B cell (primary cell): ENCODE measurements at regions not wholly inside any gene's neighbourhood (a gene's known extent, or its start where the extent isn't known, plus 50 kb on each side); places are given as distances from the start of the nearest gene placed in this dataset.

Source experiments
- ATAC-seq: fragments of 200-7000 bp; cut with Tn5 transposase; one replicate; pipeline ENCODE4 v1.10.0; 2021; ENCODE audit warnings: low read depth, mild to moderate bottlenecking, moderate number of reproducible peaks, moderate library complexity
- CTCF ChIA-PET: fragments of 350-600 bp; sonication (Branson Sonifier 250); formaldehyde crosslinking; loops from one replicate; lab custom pipeline; 2021; ENCODE audit warnings: antibody characterized with exemption, inconsistent platforms; lab: Charles Lee
- POLR2A ChIA-PET: fragments of 350-600 bp; sonication (Branson Sonifier 250); formaldehyde crosslinking; loops from one replicate; lab custom pipeline; 2021; ENCODE audit warnings: antibody characterized with exemption; lab: Charles Lee
- DNase-seq: peaks from one replicate; pipeline ENCODE4 v3.0.0; 2013
- H2AFZ ChIP-seq: 2 replicates; pipeline ENCODE4 v1.6.1; 2012; ENCODE audit warnings: mild to moderate bottlenecking, low read depth, low read length; ENCODE audit not compliant: insufficient read depth, poor library complexity, severe bottlenecking
- H3K27ac ChIP-seq, 2 donors: 1 replicate in 1 of 2; 2 replicates in 1 of 2; pipeline ENCODE4 v1.5.1; 2012 to 2013; ENCODE audit warnings: low read length in 2 of 2, mild to moderate bottlenecking in 2 of 2, moderate library complexity in 1 of 2
- H3K27me3 ChIP-seq, 4 experiments: fragments of 200-600 bp in 1 of 4; sonication (generic) in 1 of 4; replicated peaks in 1 of 4; 1 replicate in 2 of 4; 2 replicates in 2 of 4; pipeline versions ENCODE4 v1.6.1 to v1.7.0; 2013 to 2016; ENCODE audit warnings: low read length in 3 of 4, mild to moderate bottlenecking in 2 of 4, mixed read lengths in 1 of 4, moderate library complexity in 1 of 4; ENCODE audit not compliant: insufficient read depth in 4 of 4, control insufficient read depth in 3 of 4; ENCODE audit errors: control extremely low read depth in 1 of 4
- H3K36me3 ChIP-seq, 2 experiments: replicated peaks in 1 of 2; 1 replicate in 1 of 2; 2 replicates in 1 of 2; pipeline versions ENCODE4 v1.6.1 to v1.7.1; 2013; ENCODE audit warnings: low read length in 1 of 2; ENCODE audit not compliant: insufficient read depth in 2 of 2, control insufficient read depth in 1 of 2; ENCODE audit errors: control extremely low read depth in 1 of 2, extremely low read depth in 1 of 2
- H3K4me1 ChIP-seq, 2 donors: fragments of 200-600 bp in 1 of 2; sonication (generic) in 1 of 2; 1 replicate in 1 of 2; 2 replicates in 1 of 2; pipeline versions ENCODE4 v1.5.1 to v1.6.1; 2013 to 2017; ENCODE audit warnings: low read length in 2 of 2; ENCODE audit not compliant: control insufficient read depth in 2 of 2, insufficient read depth in 2 of 2
- H3K4me2 ChIP-seq: replicated peaks from 2 replicates; pipeline ENCODE3; 2012; ENCODE audit warnings: mild to moderate bottlenecking, low read depth, low read length; ENCODE audit not compliant: poor library complexity, severe bottlenecking
- H3K4me3 ChIP-seq, 5 experiments: fragments of 200-600 bp in 1 of 5; sonication (generic) in 1 of 5; 1 replicate in 3 of 5; 2 replicates in 2 of 5; pipeline versions ENCODE4 v1.5.1 to v1.7.0; 2011 to 2016; ENCODE audit warnings: low read length in 4 of 5, mild to moderate bottlenecking in 4 of 5, low read depth in 2 of 5, control low read depth in 1 of 5, moderate library complexity in 1 of 5; ENCODE audit not compliant: insufficient read depth in 1 of 5; ENCODE audit errors: control extremely low read depth in 1 of 5, extremely low read depth in 1 of 5
- H3K79me2 ChIP-seq: fragments of 200-600 bp; sonication (generic); one replicate; pipeline ENCODE4 v1.6.0; 2016; ENCODE audit warnings: low read length; ENCODE audit not compliant: control insufficient read depth, insufficient read depth
- H3K9ac ChIP-seq: fragments of 200-600 bp; sonication (generic); 2 replicates; pipeline ENCODE4 v1.6.1; 2017; ENCODE audit warnings: mild to moderate bottlenecking, low read length, moderate library complexity
- H3K9me3 ChIP-seq, 3 donors: one replicate each; pipeline versions ENCODE4 v1.6.1 to v1.7.1; 2013; ENCODE audit warnings: low read length in 2 of 3; ENCODE audit not compliant: control insufficient read depth in 2 of 3, insufficient read depth in 1 of 3; ENCODE audit errors: control extremely low read depth in 1 of 3
- H4K20me1 ChIP-seq: 2 replicates; pipeline ENCODE4 v1.6.0; 2012; ENCODE audit warnings: mild to moderate bottlenecking, low read length; ENCODE audit not compliant: insufficient read depth, control insufficient read depth, poor library complexity, severe bottlenecking
- H3K27ac Mint-ChIP-seq: one replicate; pipeline ENCODE4 v1.8.0; 2021; ENCODE audit warnings: mixed read lengths
- H3K27me3 Mint-ChIP-seq: one replicate; pipeline ENCODE4 v1.8.0; 2021; ENCODE audit warnings: mixed read lengths
- H3K4me1 Mint-ChIP-seq: one replicate; pipeline ENCODE4 v1.8.0; 2021; ENCODE audit warnings: mixed read lengths
- H3K4me3 Mint-ChIP-seq: one replicate; pipeline ENCODE4 v1.8.0; 2021; ENCODE audit warnings: mixed read lengths
- H3K9me3 Mint-ChIP-seq: one replicate; pipeline ENCODE4 v1.8.0; 2022; ENCODE audit warnings: mixed read lengths; ENCODE audit not compliant: insufficient read depth
- CTCF ChIP-seq: fragments of 200-600 bp; IDR thresholded peaks from one replicate; pipeline ENCODE4 v1.8.0; 2022; ENCODE audit warnings: antibody characterized with exemption, mild to moderate bottlenecking
- EZH2 ChIP-seq: IDR thresholded peaks from 2 replicates; pipeline ENCODE4 v1.6.1; 2012; ENCODE audit warnings: borderline replicate concordance, low read depth, mild to moderate bottlenecking, moderate library complexity, low read length; ENCODE audit not compliant: insufficient read depth, poor library complexity, severe bottlenecking
- WGBS: methylation state at CpG from one replicate; pipeline ENCODE4 v1.1.5; 2013; ENCODE audit warnings: missing lambda C conversion rate; ENCODE audit not compliant: insufficient coverage; 5-methylcytosine and 5-hydroxymethylcytosine counted together
- intact Hi-C: fragments of 100-400 bp; cut with micrococcal nuclease; formaldehyde crosslinking; loops from one replicate; pipeline ENCODE4 v1.10.0; 2022

GRCh38 chr2:37831081-37831780 is 93.9 kb upstream of the RMDN2 start:
- H3K4me3 Mint-ChIP-seq, result no peak overlapping the region
- CTCF ChIA-PET, result interaction anchor here (0.8 to 15.3 kb wide), 24 partner anchors 8 to 662 kb away, joined by 3 to 517 read pairs (median 5); no protein-coding TSS in a partner anchor

More at GRCh38 chr2:37831081-37831780, 93.9 kb upstream of the RMDN2 start:
- Histone ChIP-seq H3K4me1 (no peaks in the 10 kb centered on the region), H2AFZ (no peak overlapping the region), H3K79me2 (no peaks in the 10 kb centered on the region), H3K36me3 (no peaks in the 10 kb centered on the region), H3K27ac (no peak overlapping the region), H4K20me1 (no peaks in the 10 kb centered on the region), H3K27me3 (no peaks in the 10 kb centered on the region), H3K9ac (no peak overlapping the region), H3K4me3 (no peak overlapping the region), H3K9me3 (no peaks in the 10 kb centered on the region), H3K4me2 (no peak overlapping the region)
- H3K4me1 Mint-ChIP-seq, result peaks cover 2% of the 10 kb centered on the region
- POLR2A ChIA-PET, result no interaction called here
- intact Hi-C loops, result no loop called here
- TF ChIP-seq EZH2 (no peak), CTCF (no peak)
- WGBS, result 95% methylated on average over 4 of the region's 5 CpGs
- H3K27ac Mint-ChIP-seq, result no peak overlapping the region
- no peak for ATAC-seq
- H3K27me3 Mint-ChIP-seq, result no peaks in the 10 kb centered on the region
- no peaks in the 10 kb centered on the region for H3K9me3 Mint-ChIP-seq
- DNase-seq, result no peak
